ENCODE measurements at regions not wholly inside any gene's neighbourhood (a gene's known extent, or its start where the extent isn't known, plus 50 kb on each side); places are given as distances from the start of the nearest gene placed in this dataset.

DNA sequence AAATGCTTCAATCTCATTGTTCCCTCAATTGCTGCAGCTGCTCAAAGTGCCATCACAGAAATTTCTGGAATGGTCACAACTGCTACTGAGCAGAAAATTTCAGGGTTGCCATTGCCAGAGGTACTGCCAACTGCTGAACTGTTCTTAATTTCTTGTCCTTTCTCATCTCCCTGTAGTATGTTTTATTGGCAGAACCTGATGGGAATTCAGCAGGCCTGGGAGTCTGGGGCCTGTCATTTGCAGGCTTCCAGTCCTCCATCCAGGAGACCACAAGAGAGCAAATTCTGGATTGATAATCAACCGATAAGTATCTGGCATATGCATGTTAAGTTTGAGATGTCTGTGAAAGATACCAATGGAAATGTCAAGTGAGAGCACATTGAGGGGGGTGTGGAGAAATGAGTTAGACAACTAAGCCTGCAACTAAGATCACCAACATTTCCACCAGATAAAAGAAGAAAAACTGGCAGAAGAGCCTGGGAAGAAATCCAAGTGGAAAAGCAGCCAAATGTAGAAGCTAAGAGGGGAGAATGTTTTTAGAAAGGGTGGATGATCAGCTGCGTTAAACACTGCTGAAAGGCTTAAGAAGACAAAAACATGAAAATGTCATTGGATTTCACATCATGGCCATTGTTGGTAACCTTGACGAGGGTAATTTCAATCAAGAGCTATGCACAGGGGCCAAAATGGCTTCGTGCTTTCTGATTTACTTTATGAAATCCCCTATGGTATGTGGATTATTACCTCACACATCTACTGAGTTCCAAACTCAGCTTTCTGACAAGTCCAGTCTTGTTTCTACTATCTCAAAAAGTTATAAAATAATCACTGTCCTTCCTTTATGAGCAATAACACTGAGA, 648.1 kb downstream of the PLPP3 start:
- no peak for ATAC-seq
- no TSS peak for BruUV-seq (replicated peaks)
- POLR2A ChIA-PET: no interaction called here

More for the DNA sequence above, 648.1 kb downstream of the PLPP3 start:
- H3K4me3 ChIP-seq (replicated peaks in 1 of 3; ENCODE audit: insufficient read depth in 1 of 3, low read depth in 2 of 3, low read length in 3 of 3): no peak overlapping the region
- no peaks in the 10 kb centered on the region for H4K20me1 ChIP-seq (ENCODE audit: insufficient read depth, low read length)
- in situ Hi-C loops (cut with HindIII; ENCODE audit: extremely low pct_ligation_motif_present, low pct_unique_long_range_greater_than_20kb): no loop called here
- intact Hi-C loops (cut with micrococcal nuclease; ENCODE audit: unreplicated experiment): no loop called here
- CTCF ChIA-PET (ENCODE audit: low intra/inter-chr PET ratio, low total read pairs): no interaction called here
- no peak overlapping the region for H3K4me2 ChIP-seq (ENCODE audit: low read depth, low read length)
- FAIRE-seq: no peak
- no peak for DNase-seq (ENCODE audit: low spot score)
- 3% methylated on average over 4 of the region's 4 CpGs for WGBS (ENCODE audit: low lambda C conversion rate)
- TF ChIP-seq ZNF564 (CRISPR knock-in tag; IDR thresholded peaks at IDR 0.05) (no peak), MXI1 (IDR thresholded peaks at IDR 0.05; ENCODE audit: borderline replicate concordance, low read depth, low read length) (no peak), POLR2AphosphoS5 (IDR thresholded peaks at IDR 0.05; ENCODE audit: low read depth, low read length) (no peak), DNMT1 (CRISPR knock-in tag; IDR thresholded peaks at IDR 0.05) (no peak), POGZ (CRISPR knock-in tag; IDR thresholded peaks at IDR 0.05) (no peak), ZNF383 (CRISPR knock-in tag; IDR thresholded peaks at IDR 0.05; ENCODE audit: borderline replicate concordance) (no peak), MBNL3 (CRISPR knock-in tag; conservative IDR thresholded peaks at IDR 0.05) (no peak), SNRNP70 (IDR thresholded peaks at IDR 0.05; ENCODE audit: low read depth, low read length) (no peak), RAD21 (CRISPR knock-in tag; IDR thresholded peaks at IDR 0.05) (no peak), CHD4 (IDR thresholded peaks at IDR 0.05; ENCODE audit: borderline replicate concordance, low read length) (no peak), ZNF484 (CRISPR knock-in tag; IDR thresholded peaks at IDR 0.05; ENCODE audit: borderline replicate concordance, low read depth) (no peak), ZNF883 (CRISPR knock-in tag; IDR thresholded peaks at IDR 0.05; ENCODE audit: not compliant biosample characterization) (no peak)
- TF ChIP-seq, protein P1, sequence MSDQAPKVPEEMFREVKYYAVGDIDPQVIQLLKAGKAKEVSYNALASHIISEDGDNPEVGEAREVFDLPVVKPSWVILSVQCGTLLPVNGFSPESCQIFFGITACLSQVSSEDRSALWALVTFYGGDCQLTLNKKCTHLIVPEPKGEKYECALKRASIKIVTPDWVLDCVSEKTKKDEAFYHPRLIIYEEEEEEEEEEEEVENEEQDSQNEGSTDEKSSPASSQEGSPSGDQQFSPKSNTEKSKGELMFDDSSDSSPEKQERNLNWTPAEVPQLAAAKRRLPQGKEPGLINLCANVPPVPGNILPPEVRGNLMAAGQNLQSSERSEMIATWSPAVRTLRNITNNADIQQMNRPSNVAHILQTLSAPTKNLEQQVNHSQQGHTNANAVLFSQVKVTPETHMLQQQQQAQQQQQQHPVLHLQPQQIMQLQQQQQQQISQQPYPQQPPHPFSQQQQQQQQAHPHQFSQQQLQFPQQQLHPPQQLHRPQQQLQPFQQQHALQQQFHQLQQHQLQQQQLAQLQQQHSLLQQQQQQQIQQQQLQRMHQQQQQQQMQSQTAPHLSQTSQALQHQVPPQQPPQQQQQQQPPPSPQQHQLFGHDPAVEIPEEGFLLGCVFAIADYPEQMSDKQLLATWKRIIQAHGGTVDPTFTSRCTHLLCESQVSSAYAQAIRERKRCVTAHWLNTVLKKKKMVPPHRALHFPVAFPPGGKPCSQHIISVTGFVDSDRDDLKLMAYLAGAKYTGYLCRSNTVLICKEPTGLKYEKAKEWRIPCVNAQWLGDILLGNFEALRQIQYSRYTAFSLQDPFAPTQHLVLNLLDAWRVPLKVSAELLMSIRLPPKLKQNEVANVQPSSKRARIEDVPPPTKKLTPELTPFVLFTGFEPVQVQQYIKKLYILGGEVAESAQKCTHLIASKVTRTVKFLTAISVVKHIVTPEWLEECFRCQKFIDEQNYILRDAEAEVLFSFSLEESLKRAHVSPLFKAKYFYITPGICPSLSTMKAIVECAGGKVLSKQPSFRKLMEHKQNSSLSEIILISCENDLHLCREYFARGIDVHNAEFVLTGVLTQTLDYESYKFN (CRISPR knock-in tag; conservative IDR thresholded peaks at IDR 0.05): no peak
- H3K79me2 ChIP-seq (ENCODE audit: insufficient read depth, low read length): no peaks in the 10 kb centered on the region
- no peak overlapping the region for H3K27ac ChIP-seq (ENCODE audit: extremely low read length, insufficient read depth, low read length)
- no peak overlapping the region for H3K9ac ChIP-seq (ENCODE audit: insufficient read depth, low read depth, low read length)
- no peaks in the 10 kb centered on the region for H3K27me3 ChIP-seq (ENCODE audit: control insufficient read depth in 1 of 2, insufficient read depth in 2 of 2, low read length in 2 of 2)
- no peak overlapping the region for H2AFZ ChIP-seq (ENCODE audit: low read length)
- no peaks in the 10 kb centered on the region for H3K36me3 ChIP-seq (replicated peaks in 1 of 2; ENCODE audit: control insufficient read depth in 1 of 2, insufficient read depth in 2 of 2, low read length in 2 of 2)
- no peaks in the 10 kb centered on the region for H3K9me3 ChIP-seq (ENCODE audit: low read length)
- H3K4me1 ChIP-seq (ENCODE audit: insufficient read depth, low read length): no peaks in the 10 kb centered on the region
